ENCODE measurements at regions not wholly inside any gene's neighbourhood (a gene's known extent, or its start where the extent isn't known, plus 50 kb on each side); places are given as distances from the start of the nearest gene placed in this dataset.

DNA sequence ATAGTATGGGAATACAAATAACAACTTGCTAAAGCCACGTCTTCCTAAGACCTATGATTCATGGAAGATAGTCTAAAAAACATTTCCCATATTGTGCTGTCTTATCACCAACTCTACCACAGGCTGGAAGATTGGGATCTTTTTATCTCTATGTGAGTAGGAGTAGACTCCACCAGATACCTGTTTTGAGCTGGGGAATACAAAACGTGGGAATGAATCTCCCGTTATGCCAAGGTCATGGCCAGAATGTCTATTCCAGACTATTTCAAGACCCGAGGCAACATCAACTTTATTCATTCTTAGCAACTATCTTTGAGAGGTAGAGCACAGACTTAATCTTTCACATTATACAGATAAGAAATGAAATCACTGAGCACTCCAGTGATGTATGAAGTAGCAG lies 2350.9 kb upstream of the WWC1 start:
- no peak for DNase-seq (ENCODE audit: low read depth)
- TF ChIP-seq, protein P1, sequence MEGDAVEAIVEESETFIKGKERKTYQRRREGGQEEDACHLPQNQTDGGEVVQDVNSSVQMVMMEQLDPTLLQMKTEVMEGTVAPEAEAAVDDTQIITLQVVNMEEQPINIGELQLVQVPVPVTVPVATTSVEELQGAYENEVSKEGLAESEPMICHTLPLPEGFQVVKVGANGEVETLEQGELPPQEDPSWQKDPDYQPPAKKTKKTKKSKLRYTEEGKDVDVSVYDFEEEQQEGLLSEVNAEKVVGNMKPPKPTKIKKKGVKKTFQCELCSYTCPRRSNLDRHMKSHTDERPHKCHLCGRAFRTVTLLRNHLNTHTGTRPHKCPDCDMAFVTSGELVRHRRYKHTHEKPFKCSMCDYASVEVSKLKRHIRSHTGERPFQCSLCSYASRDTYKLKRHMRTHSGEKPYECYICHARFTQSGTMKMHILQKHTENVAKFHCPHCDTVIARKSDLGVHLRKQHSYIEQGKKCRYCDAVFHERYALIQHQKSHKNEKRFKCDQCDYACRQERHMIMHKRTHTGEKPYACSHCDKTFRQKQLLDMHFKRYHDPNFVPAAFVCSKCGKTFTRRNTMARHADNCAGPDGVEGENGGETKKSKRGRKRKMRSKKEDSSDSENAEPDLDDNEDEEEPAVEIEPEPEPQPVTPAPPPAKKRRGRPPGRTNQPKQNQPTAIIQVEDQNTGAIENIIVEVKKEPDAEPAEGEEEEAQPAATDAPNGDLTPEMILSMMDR (IDR thresholded peaks at IDR 0.05; ENCODE audit: insufficient read depth, low read length, poor library complexity, severe bottlenecking): no peak
- H3K4me3 ChIP-seq (ENCODE audit: low read depth, low read length): no peak overlapping the region
- no peaks in the 10 kb centered on the region for H3K36me3 ChIP-seq (ENCODE audit: control insufficient read depth, insufficient read depth, low read length)
- no peaks in the 10 kb centered on the region for H3K27me3 ChIP-seq (ENCODE audit: control insufficient read depth, insufficient read depth, low read length)

DNA sequence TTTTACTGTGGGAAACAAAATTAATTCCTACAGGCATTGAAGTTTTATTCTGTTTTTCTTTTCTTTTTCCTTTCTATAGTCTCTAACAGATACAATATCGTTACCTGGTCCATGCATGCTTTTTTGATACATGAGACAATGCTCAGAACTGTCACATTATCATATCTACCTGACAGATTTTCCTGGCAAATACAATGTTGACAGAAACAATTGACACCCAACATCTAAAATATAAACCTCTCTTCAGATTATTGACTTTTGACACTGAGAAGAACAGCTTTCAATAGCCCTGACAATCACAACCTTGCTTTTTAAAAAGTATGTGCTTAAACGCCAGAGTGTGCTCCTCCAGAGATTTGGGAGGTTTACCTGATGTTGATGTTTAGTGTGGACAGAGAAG lies 2334.6 kb upstream of the WWC1 start:
- TF ChIP-seq, protein P1 (IDR thresholded peaks at IDR 0.05; ENCODE audit: insufficient read depth, low read length, poor library complexity, severe bottlenecking): no peak

DNA sequence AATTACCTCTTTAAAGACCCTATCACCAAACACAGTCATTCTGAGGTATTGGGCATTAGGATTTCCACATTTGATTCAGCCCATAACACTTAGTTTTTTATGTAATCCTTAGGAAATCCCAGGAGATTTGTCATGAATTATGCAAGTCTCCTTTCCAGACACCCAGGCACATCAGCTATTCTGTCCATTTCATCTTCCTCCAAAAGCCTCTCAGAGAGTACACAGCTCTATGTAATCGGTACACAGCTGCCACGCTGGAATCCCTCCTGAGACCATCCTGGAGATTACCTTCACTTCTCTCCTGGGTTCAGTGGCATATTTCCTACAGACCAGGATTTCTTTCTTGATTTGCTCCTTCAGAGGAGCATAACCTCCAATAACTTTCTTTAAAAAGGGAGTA lies 2309.8 kb upstream of the WWC1 start:
- H3K4me3 ChIP-seq (ENCODE audit: low read depth, low read length): no peak overlapping the region
- TF ChIP-seq, protein P1 (IDR thresholded peaks at IDR 0.05; ENCODE audit: insufficient read depth, low read length, poor library complexity, severe bottlenecking): no peak
- no peak for DNase-seq (ENCODE audit: low read depth)
- H3K27me3 ChIP-seq (ENCODE audit: control insufficient read depth, insufficient read depth, low read length): no peaks in the 10 kb centered on the region
- no peaks in the 10 kb centered on the region for H3K36me3 ChIP-seq (ENCODE audit: control insufficient read depth, insufficient read depth, low read length)

More for the DNA sequence above, 2334.6 kb upstream of the WWC1 start:
- Histone ChIP-seq H3K36me3 (ENCODE audit: control insufficient read depth, insufficient read depth, low read length) (no peaks in the 10 kb centered on the region), H3K4me3 (ENCODE audit: low read depth, low read length) (no peak overlapping the region), H3K27me3 (ENCODE audit: control insufficient read depth, insufficient read depth, low read length) (no peaks in the 10 kb centered on the region)
- DNase-seq (ENCODE audit: low read depth): no peak

DNA sequence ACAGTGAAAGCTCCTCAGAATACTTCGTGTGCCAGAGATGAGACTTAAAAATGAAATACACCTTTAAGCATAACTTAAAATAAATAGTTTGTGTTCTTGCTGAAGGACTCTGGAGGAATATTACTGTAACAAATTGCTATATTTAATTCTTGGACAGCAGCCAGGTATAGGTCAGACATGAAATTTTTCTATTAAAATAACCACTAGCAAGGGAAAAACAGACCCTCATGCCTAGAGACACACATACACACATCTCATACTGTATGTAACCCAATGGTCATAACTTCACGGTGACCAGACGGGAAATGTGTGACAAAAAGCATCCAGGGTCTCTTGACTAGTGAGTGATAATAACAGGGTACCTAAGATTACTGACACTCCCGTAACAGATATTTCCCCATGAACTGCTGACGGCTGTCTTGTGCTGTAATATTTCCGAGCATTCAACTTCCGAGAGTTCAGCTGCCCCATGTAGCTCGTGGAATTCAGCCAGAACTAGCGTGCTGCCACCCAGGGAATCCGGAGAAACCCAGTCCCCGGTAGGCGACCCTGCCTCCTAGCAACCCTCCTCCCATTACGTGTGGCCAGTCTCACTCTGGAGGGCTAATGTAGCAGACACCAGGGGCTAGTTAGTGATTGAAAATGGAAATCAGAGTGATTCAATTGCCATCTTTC lies 2295.1 kb upstream of the WWC1 start:
- TF ChIP-seq, protein P1 (IDR thresholded peaks at IDR 0.05; ENCODE audit: insufficient read depth, low read length, poor library complexity, severe bottlenecking): no peak
- DNase-seq (ENCODE audit: low read depth): no peak
- Histone ChIP-seq H3K4me3 (ENCODE audit: low read depth, low read length) (no peak overlapping the region), H3K36me3 (ENCODE audit: control insufficient read depth, insufficient read depth, low read length) (no peaks in the 10 kb centered on the region), H3K27me3 (ENCODE audit: control insufficient read depth, insufficient read depth, low read length) (no peaks in the 10 kb centered on the region)

DNA sequence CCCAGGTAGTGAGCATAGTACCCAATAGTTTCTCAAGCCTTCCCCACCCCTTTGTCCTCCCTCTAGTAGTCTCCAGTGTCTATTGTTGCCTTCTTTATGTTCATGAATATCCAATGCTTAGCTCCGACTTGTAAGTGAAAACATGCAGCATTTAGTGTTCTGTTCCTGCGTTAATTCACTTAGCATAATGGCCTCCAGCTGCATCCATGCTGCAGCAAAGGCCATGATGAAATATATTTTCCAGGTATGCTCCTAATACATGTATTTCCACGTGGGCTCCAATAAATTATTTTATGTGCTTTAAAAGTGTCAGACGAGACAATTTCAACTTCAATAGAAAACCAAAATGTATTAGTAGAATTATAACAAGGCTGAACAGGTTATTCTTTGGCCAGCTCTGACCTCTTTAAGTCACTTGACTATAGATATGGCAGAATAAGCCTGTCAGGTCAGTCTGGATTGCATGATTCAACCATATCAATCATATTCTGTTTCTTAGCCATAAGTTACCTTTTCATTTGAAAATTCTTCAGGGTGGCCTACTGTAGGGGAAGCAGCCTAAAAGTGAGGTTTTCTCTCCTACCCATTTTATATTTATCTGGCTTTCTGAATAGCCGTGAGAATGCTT lies 2291.6 kb upstream of the WWC1 start:
- TF ChIP-seq, protein P1 (IDR thresholded peaks at IDR 0.05; ENCODE audit: insufficient read depth, low read length, poor library complexity, severe bottlenecking): no peak
- Histone ChIP-seq H3K27me3 (ENCODE audit: control insufficient read depth, insufficient read depth, low read length) (no peaks in the 10 kb centered on the region), H3K4me3 (ENCODE audit: low read depth, low read length) (no peak overlapping the region), H3K36me3 (ENCODE audit: control insufficient read depth, insufficient read depth, low read length) (no peaks in the 10 kb centered on the region)
- no peak for DNase-seq (ENCODE audit: low read depth)

DNA sequence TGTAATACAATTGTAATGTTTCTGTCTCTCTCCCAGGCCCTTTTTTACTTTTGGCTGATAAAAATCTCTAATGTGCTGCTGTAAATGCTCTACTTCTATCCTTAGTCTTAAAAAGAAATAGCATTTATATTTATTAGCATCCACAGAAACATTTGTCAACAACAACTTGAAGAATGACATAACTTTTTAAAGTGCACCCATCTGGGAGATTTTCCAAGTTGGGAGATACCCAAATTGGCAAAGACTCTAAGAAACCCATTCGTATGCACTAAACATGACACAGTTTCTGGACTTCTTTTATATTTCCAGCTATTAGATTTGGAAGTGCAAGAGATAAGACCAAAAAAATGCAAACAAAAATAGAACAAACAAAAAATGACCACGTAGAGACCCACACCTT lies 2287.4 kb upstream of the WWC1 start:
- TF ChIP-seq, protein P1 (IDR thresholded peaks at IDR 0.05; ENCODE audit: insufficient read depth, low read length, poor library complexity, severe bottlenecking): no peak
- H3K36me3 ChIP-seq (ENCODE audit: control insufficient read depth, insufficient read depth, low read length): no peaks in the 10 kb centered on the region
- no peak overlapping the region for H3K4me3 ChIP-seq (ENCODE audit: low read depth, low read length)
- H3K27me3 ChIP-seq (ENCODE audit: control insufficient read depth, insufficient read depth, low read length): no peaks in the 10 kb centered on the region
- no peak for DNase-seq (ENCODE audit: low read depth)

All from kidney epithelial cell (primary cell).